ENCODE measurements at regions not wholly inside any gene's neighbourhood (a gene's known extent, or its start where the extent isn't known, plus 50 kb on each side); places are given as distances from the start of the nearest gene placed in this dataset.

DNA sequence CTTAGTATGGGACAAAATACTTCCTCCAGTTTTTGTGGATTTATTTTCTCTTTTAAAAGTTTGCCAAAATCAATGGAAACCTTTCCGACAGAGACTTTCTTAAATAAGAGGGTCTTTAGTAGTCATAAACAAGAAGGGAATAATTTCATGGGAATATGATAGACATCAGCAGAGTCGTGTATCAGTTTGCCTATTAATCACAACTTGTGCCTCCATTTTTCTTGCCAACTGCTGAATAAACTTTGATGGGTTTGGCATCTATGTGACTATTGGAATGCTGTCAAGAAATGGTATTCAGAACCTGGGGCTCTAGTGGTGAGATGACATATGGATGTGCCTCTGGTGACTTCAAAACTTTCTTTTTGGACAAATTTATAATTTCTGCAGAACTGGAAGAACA lies 1668.2 kb downstream of the MAT2B start:
- TF ChIP-seq, protein P1, sequence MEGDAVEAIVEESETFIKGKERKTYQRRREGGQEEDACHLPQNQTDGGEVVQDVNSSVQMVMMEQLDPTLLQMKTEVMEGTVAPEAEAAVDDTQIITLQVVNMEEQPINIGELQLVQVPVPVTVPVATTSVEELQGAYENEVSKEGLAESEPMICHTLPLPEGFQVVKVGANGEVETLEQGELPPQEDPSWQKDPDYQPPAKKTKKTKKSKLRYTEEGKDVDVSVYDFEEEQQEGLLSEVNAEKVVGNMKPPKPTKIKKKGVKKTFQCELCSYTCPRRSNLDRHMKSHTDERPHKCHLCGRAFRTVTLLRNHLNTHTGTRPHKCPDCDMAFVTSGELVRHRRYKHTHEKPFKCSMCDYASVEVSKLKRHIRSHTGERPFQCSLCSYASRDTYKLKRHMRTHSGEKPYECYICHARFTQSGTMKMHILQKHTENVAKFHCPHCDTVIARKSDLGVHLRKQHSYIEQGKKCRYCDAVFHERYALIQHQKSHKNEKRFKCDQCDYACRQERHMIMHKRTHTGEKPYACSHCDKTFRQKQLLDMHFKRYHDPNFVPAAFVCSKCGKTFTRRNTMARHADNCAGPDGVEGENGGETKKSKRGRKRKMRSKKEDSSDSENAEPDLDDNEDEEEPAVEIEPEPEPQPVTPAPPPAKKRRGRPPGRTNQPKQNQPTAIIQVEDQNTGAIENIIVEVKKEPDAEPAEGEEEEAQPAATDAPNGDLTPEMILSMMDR (IDR thresholded peaks at IDR 0.05; ENCODE audit: insufficient read depth, low read length, poor library complexity, severe bottlenecking), result no peak
- no peak for DNase-seq (ENCODE audit: low read depth)
- H3K27me3 ChIP-seq (ENCODE audit: control insufficient read depth, insufficient read depth, low read length), result no peaks in the 10 kb centered on the region
- no peak overlapping the region for H3K4me3 ChIP-seq (ENCODE audit: low read depth, low read length)
- no peaks in the 10 kb centered on the region for H3K36me3 ChIP-seq (ENCODE audit: control insufficient read depth, insufficient read depth, low read length)

DNA sequence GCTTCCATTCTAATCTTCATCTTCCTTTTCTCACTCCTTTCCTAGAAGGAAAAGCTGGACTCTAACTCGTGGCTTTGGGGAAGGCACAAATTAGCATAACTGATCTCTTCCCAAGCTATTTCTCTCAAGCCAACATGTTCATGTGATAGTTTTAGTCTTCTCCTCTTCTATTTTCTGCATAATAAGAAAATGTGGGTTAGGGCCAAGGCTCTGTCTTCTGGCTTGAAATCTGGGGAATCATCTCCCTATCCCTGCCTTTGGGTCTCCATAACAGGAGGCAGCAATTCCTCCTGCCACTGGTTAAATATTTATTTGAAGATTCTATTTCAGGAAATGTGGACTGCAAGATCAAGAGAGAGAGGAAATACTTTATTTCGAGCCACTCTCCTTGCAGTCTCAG lies 1669.6 kb downstream of the MAT2B start:
- DNase-seq (ENCODE audit: low read depth), result no peak
- H3K36me3 ChIP-seq (ENCODE audit: control insufficient read depth, insufficient read depth, low read length), result no peaks in the 10 kb centered on the region
- TF ChIP-seq, protein P1 (IDR thresholded peaks at IDR 0.05; ENCODE audit: insufficient read depth, low read length, poor library complexity, severe bottlenecking), result no peak
- no peak overlapping the region for H3K4me3 ChIP-seq (ENCODE audit: low read depth, low read length)
- H3K27me3 ChIP-seq (ENCODE audit: control insufficient read depth, insufficient read depth, low read length), result no peaks in the 10 kb centered on the region

DNA sequence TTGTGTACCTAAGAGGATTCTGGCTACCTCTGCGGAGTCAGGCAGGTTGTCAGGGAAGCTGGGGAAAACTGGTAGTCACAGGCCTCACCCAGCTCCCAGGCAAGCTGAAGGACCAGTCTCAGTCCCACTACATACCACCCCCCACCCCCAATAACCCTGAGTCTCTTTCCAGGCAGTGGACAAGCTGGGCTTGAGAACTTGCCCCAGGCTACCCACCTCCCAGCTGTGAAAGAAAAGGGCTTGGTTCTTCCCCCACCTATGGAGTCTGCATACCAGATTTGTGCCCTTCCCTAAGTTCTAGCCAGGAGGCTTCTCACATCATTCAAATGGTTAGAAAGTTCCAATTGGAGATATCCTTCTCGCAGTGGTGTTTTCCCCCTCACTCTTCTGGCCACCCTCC lies 1678.8 kb downstream of the MAT2B start:
- TF ChIP-seq, protein P1 (IDR thresholded peaks at IDR 0.05; ENCODE audit: insufficient read depth, low read length, poor library complexity, severe bottlenecking), result no peak
- no peak for DNase-seq (ENCODE audit: low read depth)
- no peaks in the 10 kb centered on the region for H3K36me3 ChIP-seq (ENCODE audit: control insufficient read depth, insufficient read depth, low read length)
- no peaks in the 10 kb centered on the region for H3K27me3 ChIP-seq (ENCODE audit: control insufficient read depth, insufficient read depth, low read length)
- H3K4me3 ChIP-seq (ENCODE audit: low read depth, low read length), result no peak overlapping the region

DNA sequence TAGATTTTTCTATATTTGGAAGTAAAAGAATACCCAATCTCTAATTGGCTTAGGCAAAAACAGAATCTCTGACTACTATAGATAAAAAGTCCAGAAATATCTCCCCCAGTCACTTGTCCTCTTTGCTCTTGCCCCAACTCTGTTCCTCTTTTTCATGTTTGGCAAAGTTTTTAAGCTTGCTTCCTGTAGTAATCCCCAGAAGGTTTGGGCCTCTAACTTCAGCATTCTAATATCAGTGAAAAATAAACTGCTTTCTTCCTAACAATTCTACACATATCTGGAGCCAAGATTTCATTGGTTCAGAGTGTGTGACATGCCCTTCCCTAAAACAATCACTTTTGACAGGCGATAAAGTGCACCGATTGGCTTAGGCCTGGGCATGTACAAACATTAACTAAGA lies 1680.3 kb downstream of the MAT2B start:
- no peak for DNase-seq (ENCODE audit: low read depth)
- Histone ChIP-seq H3K27me3 (ENCODE audit: control insufficient read depth, insufficient read depth, low read length) (no peaks in the 10 kb centered on the region), H3K36me3 (ENCODE audit: control insufficient read depth, insufficient read depth, low read length) (no peaks in the 10 kb centered on the region), H3K4me3 (ENCODE audit: low read depth, low read length) (no peak overlapping the region)
- TF ChIP-seq, protein P1 (IDR thresholded peaks at IDR 0.05; ENCODE audit: insufficient read depth, low read length, poor library complexity, severe bottlenecking), result no peak

DNA sequence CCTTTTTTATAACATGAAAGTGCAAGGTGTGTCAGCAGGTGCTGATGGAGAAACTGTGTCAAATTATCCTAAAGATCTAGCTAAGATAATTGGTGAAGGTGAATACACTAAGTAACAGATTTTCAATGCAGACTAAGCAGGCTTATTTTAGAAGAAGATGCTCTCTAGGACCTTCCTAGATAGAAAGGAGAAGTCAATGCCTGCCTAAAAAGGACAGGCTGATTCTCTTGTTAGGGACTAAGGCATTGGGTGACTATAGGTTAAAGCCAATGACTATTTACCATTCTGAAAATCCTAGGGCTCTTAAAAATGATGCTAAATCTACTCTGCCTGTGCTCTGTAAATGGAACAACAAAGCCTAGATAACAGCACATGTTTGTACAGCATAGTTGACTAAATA lies 1682.4 kb downstream of the MAT2B start:
- TF ChIP-seq, protein P1 (IDR thresholded peaks at IDR 0.05; ENCODE audit: insufficient read depth, low read length, poor library complexity, severe bottlenecking), result no peak
- no peaks in the 10 kb centered on the region for H3K27me3 ChIP-seq (ENCODE audit: control insufficient read depth, insufficient read depth, low read length)
- H3K36me3 ChIP-seq (ENCODE audit: control insufficient read depth, insufficient read depth, low read length), result no peaks in the 10 kb centered on the region
- DNase-seq (ENCODE audit: low read depth), result no peak
- no peak overlapping the region for H3K4me3 ChIP-seq (ENCODE audit: low read depth, low read length)

DNA sequence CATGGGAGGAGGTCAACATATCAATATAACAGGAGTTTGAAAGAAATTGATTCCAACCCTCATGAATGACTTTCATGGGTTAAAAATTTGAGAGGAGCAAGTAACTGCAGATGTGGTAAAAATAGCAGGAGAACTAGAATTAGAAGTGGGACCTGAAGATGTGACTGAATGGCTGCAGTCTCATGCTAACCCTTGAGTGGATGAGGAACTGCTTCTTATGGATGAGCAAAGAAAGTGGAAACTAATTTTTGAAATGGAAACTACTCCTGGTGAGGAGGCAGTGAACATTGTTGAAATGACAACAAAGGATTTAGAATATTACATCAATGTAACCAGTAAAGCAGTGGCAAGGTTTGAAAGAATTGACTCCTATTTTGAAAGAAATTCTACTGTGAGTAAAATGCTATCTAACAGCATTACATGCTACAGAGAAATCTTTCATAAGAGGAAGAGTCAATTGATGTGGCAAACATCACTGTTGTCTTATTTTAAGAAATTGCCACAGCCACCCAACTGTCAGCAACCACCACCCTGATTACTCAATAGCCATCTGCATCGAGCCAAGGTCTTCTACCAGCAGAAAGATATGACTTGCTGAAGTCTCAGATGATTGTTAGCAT lies 1683.2 kb downstream of the MAT2B start:
- TF ChIP-seq, protein P1 (IDR thresholded peaks at IDR 0.05; ENCODE audit: insufficient read depth, low read length, poor library complexity, severe bottlenecking), result no peak
- no peaks in the 10 kb centered on the region for H3K27me3 ChIP-seq (ENCODE audit: control insufficient read depth, insufficient read depth, low read length)
- no peaks in the 10 kb centered on the region for H3K36me3 ChIP-seq (ENCODE audit: control insufficient read depth, insufficient read depth, low read length)
- no peak overlapping the region for H3K4me3 ChIP-seq (ENCODE audit: low read depth, low read length)
- DNase-seq (ENCODE audit: low read depth), result no peak

Measured in kidney epithelial cell (primary cell).